ENCODE measurements at regions not wholly inside any gene's neighbourhood (a gene's known extent, or its start where the extent isn't known, plus 50 kb on each side); places are given as distances from the start of the nearest gene placed in this dataset.

GRCh38 chr5:158406884-158407823 is 548.2 kb upstream of the CLINT1 start:
- Histone ChIP-seq H3K4me2 (ENCODE audit: low read depth, low read length, poor library complexity, severe bottlenecking) (no peak overlapping the region), H3K79me2 (ENCODE audit: insufficient read depth, low read length) (no peaks in the 10 kb centered on the region), H3K4me3 (ENCODE audit: insufficient read depth, low read length, poor library complexity, severe bottlenecking) (no peak overlapping the region), H3K36me3 (ENCODE audit: low read length) (peaks cover 8% of the 10 kb centered on the region; the same call in 1 of the 2 replicates), H4K20me1 (ENCODE audit: low read depth, low read length) (no peaks in the 10 kb centered on the region), H3F3A (ENCODE audit: insufficient read depth) (no peaks in the 10 kb centered on the region), H3K9ac (ENCODE audit: low read length) (no peak overlapping the region), H3K9me2 (replicated peaks; ENCODE audit: insufficient read depth, low read length) (no peaks in the 10 kb centered on the region), H3K9me3 (ENCODE audit: insufficient read depth, low read length) (peaks cover 10% of the 10 kb centered on the region; the same call in 1 of the 2 replicates), H3K27ac (ENCODE audit: low read depth, low read length) (no peak overlapping the region), H2AFZ (ENCODE audit: low read depth, low read length, severe bottlenecking) (no peak overlapping the region), H3K27me3 (ENCODE audit: low read length) (no peaks in the 10 kb centered on the region)
- no peak for TF ChIP-seq EZH2phosphoT487 (conservative IDR thresholded peaks at IDR 0.05; ENCODE audit: low read length)
- TF ChIP-seq, protein P1, sequence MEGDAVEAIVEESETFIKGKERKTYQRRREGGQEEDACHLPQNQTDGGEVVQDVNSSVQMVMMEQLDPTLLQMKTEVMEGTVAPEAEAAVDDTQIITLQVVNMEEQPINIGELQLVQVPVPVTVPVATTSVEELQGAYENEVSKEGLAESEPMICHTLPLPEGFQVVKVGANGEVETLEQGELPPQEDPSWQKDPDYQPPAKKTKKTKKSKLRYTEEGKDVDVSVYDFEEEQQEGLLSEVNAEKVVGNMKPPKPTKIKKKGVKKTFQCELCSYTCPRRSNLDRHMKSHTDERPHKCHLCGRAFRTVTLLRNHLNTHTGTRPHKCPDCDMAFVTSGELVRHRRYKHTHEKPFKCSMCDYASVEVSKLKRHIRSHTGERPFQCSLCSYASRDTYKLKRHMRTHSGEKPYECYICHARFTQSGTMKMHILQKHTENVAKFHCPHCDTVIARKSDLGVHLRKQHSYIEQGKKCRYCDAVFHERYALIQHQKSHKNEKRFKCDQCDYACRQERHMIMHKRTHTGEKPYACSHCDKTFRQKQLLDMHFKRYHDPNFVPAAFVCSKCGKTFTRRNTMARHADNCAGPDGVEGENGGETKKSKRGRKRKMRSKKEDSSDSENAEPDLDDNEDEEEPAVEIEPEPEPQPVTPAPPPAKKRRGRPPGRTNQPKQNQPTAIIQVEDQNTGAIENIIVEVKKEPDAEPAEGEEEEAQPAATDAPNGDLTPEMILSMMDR (IDR thresholded peaks at IDR 0.05; ENCODE audit: insufficient read depth, low read length, poor library complexity, severe bottlenecking) = no peak

DNA sequence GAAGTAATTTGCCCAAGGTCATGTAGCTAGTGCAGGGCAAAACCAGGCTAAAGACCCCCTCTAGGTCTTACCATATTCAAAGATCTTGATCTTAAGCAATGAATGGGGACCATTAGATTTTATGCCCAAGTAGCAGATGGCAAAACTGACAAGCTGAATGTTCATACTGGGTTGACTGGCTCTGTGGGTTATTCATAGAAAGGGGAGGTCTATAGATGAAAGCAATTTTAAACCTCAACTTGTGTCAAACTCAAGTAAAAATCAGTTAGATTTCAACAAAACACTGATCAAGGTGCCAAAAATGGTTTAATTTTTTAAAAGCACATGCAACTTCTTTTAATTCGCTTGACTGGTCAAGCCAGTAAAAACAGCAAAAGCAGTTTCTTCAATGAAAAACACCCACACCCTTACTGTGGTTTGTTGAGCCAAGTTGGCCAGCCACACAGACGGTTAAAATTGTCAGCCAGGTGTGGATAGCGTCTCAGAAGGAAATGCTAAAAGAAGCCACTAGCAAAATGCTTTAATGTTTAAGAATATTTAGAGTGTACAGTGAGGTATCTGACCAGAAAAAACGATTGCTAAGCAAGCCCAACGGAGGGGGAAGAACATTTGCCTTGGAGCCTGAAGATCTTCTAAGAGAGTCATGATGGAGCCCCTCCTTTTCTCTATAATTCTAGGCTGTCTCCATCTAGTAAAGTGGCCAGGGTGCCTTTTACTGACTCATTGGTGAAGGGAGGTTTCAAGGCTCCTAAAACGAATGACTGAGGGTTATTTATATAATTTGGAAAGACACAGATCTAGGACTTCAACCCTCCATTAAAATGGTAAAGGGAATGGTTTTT is 539.6 kb upstream of the CLINT1 start:
- H3F3A ChIP-seq (ENCODE audit: insufficient read depth) = no peaks in the 10 kb centered on the region
- peak overlapping the region; percentile 47 for H3K4me2 ChIP-seq (ENCODE audit: low read depth, low read length, poor library complexity, severe bottlenecking)
- peak overlapping the region; percentile 48 for H3K27ac ChIP-seq (ENCODE audit: low read depth, low read length)

DNA sequence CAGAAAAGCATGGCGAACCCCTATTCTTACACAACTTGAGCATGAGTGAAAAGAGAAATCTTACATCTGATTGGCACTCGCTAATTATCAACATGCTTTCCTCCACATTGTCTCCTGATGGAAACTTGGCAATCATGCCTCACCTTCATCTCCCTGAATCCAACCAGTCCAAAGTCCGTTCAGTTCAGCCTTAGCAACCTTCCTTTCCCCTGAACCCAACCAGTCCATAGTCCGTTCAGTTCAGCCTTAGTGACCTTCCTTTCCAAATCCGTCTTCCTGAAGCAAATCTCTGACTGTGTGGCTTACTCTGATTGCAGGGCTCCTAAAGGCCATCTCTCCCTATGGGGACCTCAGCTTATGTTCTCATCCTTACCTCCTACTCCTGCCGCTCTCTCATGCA is 538.3 kb upstream of the CLINT1 start:
- Histone ChIP-seq H3K27ac (ENCODE audit: low read depth, low read length) (no peak overlapping the region), H4K20me1 (ENCODE audit: low read depth, low read length) (no peaks in the 10 kb centered on the region), H3K9ac (ENCODE audit: low read length) (no peak overlapping the region), H3K4me3 (ENCODE audit: insufficient read depth, low read length, poor library complexity, severe bottlenecking) (no peak overlapping the region), H3K27me3 (ENCODE audit: low read length) (no peaks in the 10 kb centered on the region), H3K4me2 (ENCODE audit: low read depth, low read length, poor library complexity, severe bottlenecking) (no peak overlapping the region), H3K36me3 (ENCODE audit: low read length) (peaks cover 1% of the 10 kb centered on the region; the same call in 1 of the 2 replicates), H3K79me2 (ENCODE audit: insufficient read depth, low read length) (no peaks in the 10 kb centered on the region), H3F3A (ENCODE audit: insufficient read depth) (no peaks in the 10 kb centered on the region), H2AFZ (ENCODE audit: low read depth, low read length, severe bottlenecking) (no peak overlapping the region), H3K9me2 (replicated peaks; ENCODE audit: insufficient read depth, low read length) (no peaks in the 10 kb centered on the region), H3K9me3 (ENCODE audit: insufficient read depth, low read length) (no peaks in the 10 kb centered on the region; the same call in 1 of the 2 replicates)
- TF ChIP-seq EZH2phosphoT487 (conservative IDR thresholded peaks at IDR 0.05; ENCODE audit: low read length) = no peak
- TF ChIP-seq, protein P1 (IDR thresholded peaks at IDR 0.05; ENCODE audit: insufficient read depth, low read length, poor library complexity, severe bottlenecking) = no peak

More for the DNA sequence above, 539.6 kb upstream of the CLINT1 start:
- Histone ChIP-seq H3K9me3 (ENCODE audit: insufficient read depth, low read length) (peaks cover under 1% of the 10 kb centered on the region; the same call in 1 of the 2 replicates), H3K36me3 (ENCODE audit: low read length) (peaks cover 8% of the 10 kb centered on the region; the same call in 1 of the 2 replicates), H2AFZ (ENCODE audit: low read depth, low read length, severe bottlenecking) (no peak overlapping the region), H3K9me2 (replicated peaks; ENCODE audit: insufficient read depth, low read length) (no peaks in the 10 kb centered on the region), H3K9ac (ENCODE audit: low read length) (no peak overlapping the region), H4K20me1 (ENCODE audit: low read depth, low read length) (no peaks in the 10 kb centered on the region), H3K79me2 (ENCODE audit: insufficient read depth, low read length) (no peaks in the 10 kb centered on the region), H3K4me3 (ENCODE audit: insufficient read depth, low read length, poor library complexity, severe bottlenecking) (peak overlapping the region; percentile 7), H3K27me3 (ENCODE audit: low read length) (no peaks in the 10 kb centered on the region)
- TF ChIP-seq, protein P1 (IDR thresholded peaks at IDR 0.05; ENCODE audit: insufficient read depth, low read length, poor library complexity, severe bottlenecking) = no peak
- no peak for TF ChIP-seq EZH2phosphoT487 (conservative IDR thresholded peaks at IDR 0.05; ENCODE audit: low read length)

Measured in SU-DHL-6 (cell line).